Endothelial cell of umbilical vein (primary cell): ENCODE measurements at regions not wholly inside any gene's neighbourhood (a gene's known extent, or its start where the extent isn't known, plus 50 kb on each side); places are given as distances from the start of the nearest gene placed in this dataset.

Experiments
- BruUV-seq: library from RNA; stranded (reverse); fragments of 400-500 nt; replicated peaks from 2 replicates; lab custom pipeline; 2021; lab: Mats Ljungman, UMichigan
- CTCF ChIA-PET: fragments of 300-600, 350-600 bp; sonication (Branson Sonifier 250); formaldehyde crosslinking; loops from one replicate; lab custom pipeline; 2021; ENCODE audit warnings: antibody characterized with exemption, inconsistent platforms; lab: Charles Lee
- POLR2A ChIA-PET: fragments of 300-600, 350-600 bp; sonication (Branson Sonifier 250); formaldehyde crosslinking; loops from one replicate; lab custom pipeline; 2021; ENCODE audit warnings: antibody characterized with exemption, inconsistent platforms; lab: Charles Lee
- DNase-seq: peaks from one replicate; pipeline ENCODE4 v3.0.0-alpha.2; 2011; ENCODE audit warnings: low read depth, low spot score
- FAIRE-seq: peaks from 2 replicates; lab custom pipeline; 2011; peaks lifted over from hg19 to GRCh38; lab: Jason Lieb, UNC
- H2AFZ ChIP-seq: 2 replicates; pipeline ENCODE4 v1.6.0; 2012; ENCODE audit warnings: low read depth, low read length, control low read depth, inconsistent platforms
- H3K27ac ChIP-seq: 2 replicates; pipeline ENCODE4 v1.5.1; 2011; ENCODE audit warnings: low read depth, mild to moderate bottlenecking, control low read depth, low read length, moderate library complexity; ENCODE audit not compliant: insufficient read depth
- H3K27me3 ChIP-seq, 2 experiments: 2 replicates each; pipeline versions ENCODE4 v1.6.0 to v1.6.1; 2011; ENCODE audit warnings: low read length in 2 of 2, mixed read lengths in 1 of 2; ENCODE audit not compliant: control insufficient read depth in 2 of 2, insufficient read depth in 2 of 2
- H3K36me3 ChIP-seq, 2 experiments: 2 replicates in 1 of 2; 3 replicates in 1 of 2; pipeline ENCODE4 v1.5.1; 2011; ENCODE audit warnings: low read length in 2 of 2, mild to moderate bottlenecking in 1 of 2, moderate library complexity in 1 of 2; ENCODE audit not compliant: control insufficient read depth in 2 of 2, insufficient read depth in 2 of 2; ENCODE audit errors: extremely low read depth in 1 of 2
- H3K4me1 ChIP-seq: 3 replicates; pipeline ENCODE4 v1.5.1; 2011; ENCODE audit warnings: mild to moderate bottlenecking, low read length; ENCODE audit not compliant: control insufficient read depth, insufficient read depth; ENCODE audit errors: extremely low read depth
- H3K4me2 ChIP-seq: 2 replicates; pipeline ENCODE4 v1.6.1; 2011; ENCODE audit warnings: low read length, control low read depth, mixed read lengths; ENCODE audit not compliant: insufficient read depth
- H3K4me3 ChIP-seq, 3 experiments: fragments of 200-600 bp in 1 of 3; sonication (generic), shearing (Covaris generic) in 1 of 3; replicated peaks in 1 of 3; 2 replicates each; pipeline ENCODE4 v1.5.1; 2011 to 2016; ENCODE audit warnings: control low read depth in 3 of 3, low read length in 3 of 3, mild to moderate bottlenecking in 2 of 3, inconsistent platforms in 1 of 3, low read depth in 1 of 3, moderate library complexity in 1 of 3; ENCODE audit not compliant: insufficient read depth in 1 of 3
- H3K79me2 ChIP-seq: 2 replicates; pipeline ENCODE4 v1.6.0; 2012; ENCODE audit warnings: low read length, inconsistent platforms; ENCODE audit not compliant: control insufficient read depth, insufficient read depth
- H3K9ac ChIP-seq: replicated peaks from 2 replicates; pipeline ENCODE3; 2011; ENCODE audit warnings: low read length, control low read depth; ENCODE audit not compliant: insufficient read depth; ENCODE audit errors: extremely low read depth
- H3K9me1 ChIP-seq: replicated peaks from 3 replicates; pipeline ENCODE4 v1.6.0; 2011; ENCODE audit warnings: mild to moderate bottlenecking, low read length; ENCODE audit not compliant: control insufficient read depth, insufficient read depth; ENCODE audit errors: extremely low read depth
- H3K9me3 ChIP-seq: replicated peaks from 2 replicates; pipeline ENCODE4 v1.5.1; 2012; ENCODE audit warnings: low read length, inconsistent platforms; ENCODE audit not compliant: control insufficient read depth, insufficient read depth
- H4K20me1 ChIP-seq: replicated peaks from 2 replicates; pipeline ENCODE3; 2011; ENCODE audit warnings: mild to moderate bottlenecking, low read length; ENCODE audit not compliant: control insufficient read depth, insufficient read depth; ENCODE audit errors: extremely low read depth
- CTCF ChIP-seq, 2 donors: IDR thresholded peaks; 1 replicate in 1 of 2; 2 replicates in 1 of 2; pipeline ENCODE4 v1.5.1; 2011; ENCODE audit warnings: low read length in 2 of 2, mild to moderate bottlenecking in 2 of 2, moderate library complexity in 2 of 2, control low read depth in 1 of 2, inconsistent platforms in 1 of 2, low read depth in 1 of 2; ENCODE audit not compliant: insufficient read depth in 1 of 2; ENCODE audit errors: extremely low read depth in 1 of 2
- EZH2 ChIP-seq: IDR thresholded peaks from 2 replicates; pipeline ENCODE4 v1.6.1; 2012; ENCODE audit warnings: borderline replicate concordance, low read depth, mild to moderate bottlenecking, moderate library complexity, low read length, inconsistent platforms; ENCODE audit not compliant: severe bottlenecking
- FOS ChIP-seq: IDR thresholded peaks from 2 replicates; pipeline ENCODE4 v1.6.1; 2011; ENCODE audit warnings: mild to moderate bottlenecking, low read length, moderate library complexity, borderline replicate concordance; ENCODE audit not compliant: insufficient read depth
- GATA2 ChIP-seq: IDR thresholded peaks from 2 replicates; pipeline ENCODE4 v1.7.0; 2011; ENCODE audit warnings: low read depth, mild to moderate bottlenecking, moderate library complexity, mixed read lengths, low read length; ENCODE audit not compliant: insufficient read length, insufficient read depth
- JUN ChIP-seq: IDR thresholded peaks from 2 replicates; pipeline ENCODE4 v1.6.1; 2011; ENCODE audit warnings: borderline replicate concordance, low read depth; ENCODE audit not compliant: insufficient read length, insufficient read depth
- MAX ChIP-seq: IDR thresholded peaks from 2 replicates; pipeline ENCODE4 v1.6.1; 2011; ENCODE audit not compliant: insufficient read depth, insufficient read length
- MYC ChIP-seq: IDR thresholded peaks from one replicate; pipeline ENCODE4 v1.6.1; 2011; ENCODE audit warnings: mild to moderate bottlenecking, low read depth, low read length
- POLR2A ChIP-seq: IDR thresholded peaks from 2 replicates; pipeline ENCODE4 v1.6.1; 2012; ENCODE audit warnings: low read depth, mild to moderate bottlenecking, control low read depth, low read length
- POLR2AphosphoS5 ChIP-seq: IDR thresholded peaks from 2 replicates; pipeline ENCODE4 v1.6.1; 2012; ENCODE audit warnings: low read depth, mild to moderate bottlenecking, control low read depth, low read length, moderate library complexity; ENCODE audit not compliant: insufficient read depth
- dilution Hi-C: fragments of 300-500 bp; cut with MboI; formaldehyde crosslinking; loops from one replicate; pipeline ENCODE4 v1.15.0; 2019; ENCODE audit warnings: low sequenced_read_pairs; ENCODE audit not compliant: extremely low pct_ligation_motif_present
- intact Hi-C: fragments of 100-400 bp; cut with micrococcal nuclease; formaldehyde crosslinking; loops from one replicate; pipeline ENCODE4 v1.10.0; 2022

DNA sequence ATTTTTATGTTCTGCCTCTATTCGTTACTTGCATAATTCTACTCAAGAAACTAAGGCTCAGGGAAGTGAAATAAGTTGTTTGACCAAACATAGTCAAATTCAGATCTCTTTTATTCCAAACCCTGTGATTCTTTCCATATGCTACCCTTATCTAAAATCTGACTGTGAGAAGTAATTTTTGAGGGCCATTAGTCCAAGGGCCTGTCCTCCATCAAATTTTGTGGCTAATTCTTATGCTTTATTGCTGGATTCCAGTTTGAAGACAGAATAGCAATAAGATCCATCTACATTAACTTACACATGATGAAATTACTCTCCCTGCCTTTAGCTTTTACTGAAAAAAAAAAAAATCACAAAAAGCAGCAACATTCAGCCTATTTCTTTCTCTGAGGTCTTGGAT lies 74.0 kb downstream of the ZIC1 start:
- TF ChIP-seq MYC (no peak), MAX (no peak), JUN (no peak), FOS (no peak), CTCF (IDR thresholded peaks at IDR 0.05; ENCODE audit: extremely low read depth in 1 of 2, insufficient read depth in 1 of 2, low read depth in 1 of 2, low read length in 2 of 2) (no peak), EZH2 (no peak), GATA2 (no peak), POLR2A (no peak), POLR2AphosphoS5 (no peak)
- no peak overlapping the region for H3K4me3 ChIP-seq
- intact Hi-C loops (no loop called here), dilution Hi-C loops (no loop called here)
- peaks cover 0 to under 1% of the 10 kb centered on the region in 2 experiments for H3K27me3 ChIP-seq
- no peak overlapping the region for H3K27ac ChIP-seq
- ChIA-PET POLR2A (no interaction called here), CTCF (no interaction called here)
- no peaks in the 10 kb centered on the region for H3K9me1 ChIP-seq
- no peaks in the 10 kb centered on the region for H3K9me3 ChIP-seq
- H4K20me1 ChIP-seq, result no peaks in the 10 kb centered on the region
- H3K4me2 ChIP-seq, result no peak overlapping the region
- no peak overlapping the region for H2AFZ ChIP-seq
- H3K4me1 ChIP-seq, result no peaks in the 10 kb centered on the region
- DNase-seq (no peak), FAIRE-seq (no peak)
- H3K36me3 ChIP-seq, result no peaks in the 10 kb centered on the region
- no TSS peak for BruUV-seq
- H3K79me2 ChIP-seq, result no peaks in the 10 kb centered on the region
- H3K9ac ChIP-seq, result no peak overlapping the region
